ENCODE measurements at regions not wholly inside any gene's neighbourhood (a gene's known extent, or its start where the extent isn't known, plus 50 kb on each side); places are given as distances from the start of the nearest gene placed in this dataset.
A peak's percentile ranks its signal among the peaks of the same experiment; 100 is the strongest.

- no peak for DNase-seq
Observed at GRCh38 chr10:50936335-50936734, 50.9 kb upstream of the A1CF start.

GRCh38 chr10:50937230-50937907 lies 51.9 kb upstream of the A1CF start:
- peak; percentile 49 for DNase-seq

GRCh38 chr10:50941629-50942028 lies 56.2 kb upstream of the A1CF start:
- DNase-seq = no peak

GRCh38 chr10:50946991-50947781 lies 61.8 kb upstream of the A1CF start:
- DNase-seq = peak; percentile 23

GRCh38 chr10:50951365-50951764 lies 65.9 kb upstream of the A1CF start:
- no peak for DNase-seq

- DNase-seq = no peak
Observed at GRCh38 chr10:50961297-50961696, 75.9 kb upstream of the A1CF start.

- DNase-seq = no peak
Observed at GRCh38 chr10:50963063-50963462, 77.6 kb upstream of the A1CF start.

- DNase-seq = no peak
Observed at GRCh38 chr10:50968386-50969091, 83.1 kb upstream of the A1CF start.

- no peak for DNase-seq
Observed at GRCh38 chr10:50972591-50972990, 87.2 kb upstream of the A1CF start.

GRCh38 chr10:50981385-50981784 lies 92.9 kb upstream of the PRKG1 start:
- no peak for DNase-seq

GRCh38 chr10:50981904-50982303 lies 92.4 kb upstream of the PRKG1 start:
- no peak for DNase-seq

- no peak for DNase-seq
Observed at GRCh38 chr10:50982989-50983388, 91.3 kb upstream of the PRKG1 start.

GRCh38 chr10:50987934-50988333 lies 86.4 kb upstream of the PRKG1 start:
- DNase-seq = no peak

GRCh38 chr10:50988792-50989191 lies 85.5 kb upstream of the PRKG1 start:
- DNase-seq = peak; percentile 52

GRCh38 chr10:50990568-50991455 lies 83.5 kb upstream of the PRKG1 start:
- DNase-seq = peak; percentile 87

- DNase-seq = peak; percentile 66
Observed at GRCh38 chr10:50991456-50992355, 82.6 kb upstream of the PRKG1 start.

GRCh38 chr10:50992356-50992901 lies 81.9 kb upstream of the PRKG1 start:
- DNase-seq = no peak

GRCh38 chr10:50992972-50993766 lies 81.1 kb upstream of the PRKG1 start:
- peak; percentile 86 for DNase-seq

- peak; percentile 88 for DNase-seq
Observed at GRCh38 chr10:50993771-50994251, 80.5 kb upstream of the PRKG1 start.

GRCh38 chr10:50997461-50997860 lies 76.8 kb upstream of the PRKG1 start:
- DNase-seq = no peak

Data from fibroblast of skin of back (primary cell).